ENCODE measurements at regions not wholly inside any gene's neighbourhood (a gene's known extent, or its start where the extent isn't known, plus 50 kb on each side); places are given as distances from the start of the nearest gene placed in this dataset.

GRCh38 chr16:80350061-80350460 is 190.7 kb upstream of the DYNLRB2 start:
- H3K36me3 ChIP-seq (ENCODE audit: control insufficient read depth in 1 of 2, insufficient read depth in 2 of 2, low read length in 2 of 2) = no peaks in the 10 kb centered on the region
- H3K4me3 ChIP-seq (ENCODE audit: low read depth in 1 of 2, low read length in 2 of 2) = no peak overlapping the region
- H3K9me3 ChIP-seq (ENCODE audit: control insufficient read depth in 1 of 2, low read length in 2 of 2) = no peaks in the 10 kb centered on the region
- H3K27ac ChIP-seq (ENCODE audit: low read length) = no peak overlapping the region
- H3K27me3 ChIP-seq (ENCODE audit: low read depth, low read length) = no peaks in the 10 kb centered on the region
- H3K4me1 ChIP-seq (ENCODE audit: control insufficient read depth in 1 of 2, insufficient read depth in 2 of 2, low read length in 2 of 2) = no peaks in the 10 kb centered on the region

- Histone ChIP-seq H3K27ac (ENCODE audit: low read length) (no peak overlapping the region), H3K4me3 (ENCODE audit: low read depth in 1 of 2, low read length in 2 of 2) (no peak overlapping the region), H3K4me1 (ENCODE audit: control insufficient read depth in 1 of 2, insufficient read depth in 2 of 2, low read length in 2 of 2) (no peaks in the 10 kb centered on the region), H3K36me3 (ENCODE audit: control insufficient read depth in 1 of 2, insufficient read depth in 2 of 2, low read length in 2 of 2) (no peaks in the 10 kb centered on the region), H3K27me3 (ENCODE audit: low read depth, low read length) (no peaks in the 10 kb centered on the region), H3K9me3 (ENCODE audit: control insufficient read depth in 1 of 2, low read length in 2 of 2) (no peaks in the 10 kb centered on the region)
Observed at GRCh38 chr16:80347900-80348299, 192.9 kb upstream of the DYNLRB2 start.

GRCh38 chr16:80347002-80347401 is 193.8 kb upstream of the DYNLRB2 start:
- Histone ChIP-seq H3K27ac (ENCODE audit: low read length) (no peak overlapping the region), H3K27me3 (ENCODE audit: low read depth, low read length) (no peaks in the 10 kb centered on the region), H3K4me3 (ENCODE audit: low read depth in 1 of 2, low read length in 2 of 2) (no peak overlapping the region)

GRCh38 chr16:80346111-80346632 is 194.6 kb upstream of the DYNLRB2 start:
- Histone ChIP-seq H3K9me3 (ENCODE audit: control insufficient read depth in 1 of 2, low read length in 2 of 2) (no peaks in the 10 kb centered on the region), H3K27me3 (ENCODE audit: low read depth, low read length) (no peaks in the 10 kb centered on the region), H3K4me1 (ENCODE audit: control insufficient read depth in 1 of 2, insufficient read depth in 2 of 2, low read length in 2 of 2) (no peaks in the 10 kb centered on the region), H3K4me3 (ENCODE audit: low read depth in 1 of 2, low read length in 2 of 2) (no peak overlapping the region), H3K36me3 (ENCODE audit: control insufficient read depth in 1 of 2, insufficient read depth in 2 of 2, low read length in 2 of 2) (no peaks in the 10 kb centered on the region), H3K27ac (ENCODE audit: low read length) (no peak overlapping the region)

More at GRCh38 chr16:80347002-80347401, 193.8 kb upstream of the DYNLRB2 start:
- Histone ChIP-seq H3K9me3 (ENCODE audit: control insufficient read depth in 1 of 2, low read length in 2 of 2) (no peaks in the 10 kb centered on the region), H3K4me1 (ENCODE audit: control insufficient read depth in 1 of 2, insufficient read depth in 2 of 2, low read length in 2 of 2) (no peaks in the 10 kb centered on the region), H3K36me3 (ENCODE audit: control insufficient read depth in 1 of 2, insufficient read depth in 2 of 2, low read length in 2 of 2) (no peaks in the 10 kb centered on the region)

GRCh38 chr16:80345701-80346100 is 195.1 kb upstream of the DYNLRB2 start:
- Histone ChIP-seq H3K4me3 (ENCODE audit: low read depth in 1 of 2, low read length in 2 of 2) (no peak overlapping the region), H3K27ac (ENCODE audit: low read length) (no peak overlapping the region), H3K27me3 (ENCODE audit: low read depth, low read length) (no peaks in the 10 kb centered on the region), H3K36me3 (ENCODE audit: control insufficient read depth in 1 of 2, insufficient read depth in 2 of 2, low read length in 2 of 2) (no peaks in the 10 kb centered on the region), H3K4me1 (ENCODE audit: control insufficient read depth in 1 of 2, insufficient read depth in 2 of 2, low read length in 2 of 2) (no peaks in the 10 kb centered on the region), H3K9me3 (ENCODE audit: control insufficient read depth in 1 of 2, low read length in 2 of 2) (no peaks in the 10 kb centered on the region)

GRCh38 chr16:80344570-80344969 is 196.2 kb upstream of the DYNLRB2 start:
- Histone ChIP-seq H3K4me3 (ENCODE audit: low read depth in 1 of 2, low read length in 2 of 2) (no peak overlapping the region), H3K36me3 (ENCODE audit: control insufficient read depth in 1 of 2, insufficient read depth in 2 of 2, low read length in 2 of 2) (no peaks in the 10 kb centered on the region), H3K27ac (ENCODE audit: low read length) (no peak overlapping the region), H3K4me1 (ENCODE audit: control insufficient read depth in 1 of 2, insufficient read depth in 2 of 2, low read length in 2 of 2) (no peaks in the 10 kb centered on the region), H3K27me3 (ENCODE audit: low read depth, low read length) (no peaks in the 10 kb centered on the region), H3K9me3 (ENCODE audit: control insufficient read depth in 1 of 2, low read length in 2 of 2) (no peaks in the 10 kb centered on the region)

GRCh38 chr16:80341263-80341662 is 199.5 kb upstream of the DYNLRB2 start:
- no peaks in the 10 kb centered on the region for H3K27me3 ChIP-seq (ENCODE audit: low read depth, low read length)
- H3K9me3 ChIP-seq (ENCODE audit: control insufficient read depth in 1 of 2, low read length in 2 of 2) = no peaks in the 10 kb centered on the region
- H3K4me1 ChIP-seq (ENCODE audit: control insufficient read depth in 1 of 2, insufficient read depth in 2 of 2, low read length in 2 of 2) = no peaks in the 10 kb centered on the region
- no peaks in the 10 kb centered on the region for H3K36me3 ChIP-seq (ENCODE audit: control insufficient read depth in 1 of 2, insufficient read depth in 2 of 2, low read length in 2 of 2)
- H3K27ac ChIP-seq (ENCODE audit: low read length) = no peak overlapping the region
- H3K4me3 ChIP-seq (ENCODE audit: low read depth in 1 of 2, low read length in 2 of 2) = no peak overlapping the region

- Histone ChIP-seq H3K9me3 (ENCODE audit: control insufficient read depth in 1 of 2, low read length in 2 of 2) (no peaks in the 10 kb centered on the region), H3K4me1 (ENCODE audit: control insufficient read depth in 1 of 2, insufficient read depth in 2 of 2, low read length in 2 of 2) (no peaks in the 10 kb centered on the region), H3K27ac (ENCODE audit: low read length) (no peak overlapping the region), H3K36me3 (ENCODE audit: control insufficient read depth in 1 of 2, insufficient read depth in 2 of 2, low read length in 2 of 2) (no peaks in the 10 kb centered on the region), H3K27me3 (ENCODE audit: low read depth, low read length) (no peaks in the 10 kb centered on the region), H3K4me3 (ENCODE audit: low read depth in 1 of 2, low read length in 2 of 2) (no peak overlapping the region)
Observed at GRCh38 chr16:80337786-80338185, 203.0 kb upstream of the DYNLRB2 start.

GRCh38 chr16:80330803-80331202 is 210.0 kb upstream of the DYNLRB2 start:
- no peak overlapping the region for H3K27ac ChIP-seq (ENCODE audit: low read length)

GRCh38 chr16:80330150-80330549 is 210.6 kb upstream of the DYNLRB2 start:
- Histone ChIP-seq H3K9me3 (ENCODE audit: control insufficient read depth in 1 of 2, low read length in 2 of 2) (no peaks in the 10 kb centered on the region), H3K27ac (ENCODE audit: low read length) (no peak overlapping the region), H3K4me3 (ENCODE audit: low read depth in 1 of 2, low read length in 2 of 2) (no peak overlapping the region), H3K36me3 (ENCODE audit: control insufficient read depth in 1 of 2, insufficient read depth in 2 of 2, low read length in 2 of 2) (no peaks in the 10 kb centered on the region), H3K27me3 (ENCODE audit: low read depth, low read length) (no peaks in the 10 kb centered on the region), H3K4me1 (ENCODE audit: control insufficient read depth in 1 of 2, insufficient read depth in 2 of 2, low read length in 2 of 2) (no peaks in the 10 kb centered on the region)

More at GRCh38 chr16:80330803-80331202, 210.0 kb upstream of the DYNLRB2 start:
- no peaks in the 10 kb centered on the region for H3K4me1 ChIP-seq (ENCODE audit: control insufficient read depth in 1 of 2, insufficient read depth in 2 of 2, low read length in 2 of 2)
- no peaks in the 10 kb centered on the region for H3K36me3 ChIP-seq (ENCODE audit: control insufficient read depth in 1 of 2, insufficient read depth in 2 of 2, low read length in 2 of 2)
- no peaks in the 10 kb centered on the region for H3K9me3 ChIP-seq (ENCODE audit: control insufficient read depth in 1 of 2, low read length in 2 of 2)
- no peaks in the 10 kb centered on the region for H3K27me3 ChIP-seq (ENCODE audit: low read depth, low read length)
- H3K4me3 ChIP-seq (ENCODE audit: low read depth in 1 of 2, low read length in 2 of 2) = no peak overlapping the region

- Histone ChIP-seq H3K27me3 (ENCODE audit: low read depth, low read length) (no peaks in the 10 kb centered on the region), H3K27ac (ENCODE audit: low read length) (no peak overlapping the region), H3K4me3 (ENCODE audit: low read depth in 1 of 2, low read length in 2 of 2) (no peak overlapping the region), H3K4me1 (ENCODE audit: control insufficient read depth in 1 of 2, insufficient read depth in 2 of 2, low read length in 2 of 2) (no peaks in the 10 kb centered on the region), H3K9me3 (ENCODE audit: control insufficient read depth in 1 of 2, low read length in 2 of 2) (no peaks in the 10 kb centered on the region), H3K36me3 (ENCODE audit: control insufficient read depth in 1 of 2, insufficient read depth in 2 of 2, low read length in 2 of 2) (no peaks in the 10 kb centered on the region)
Observed at GRCh38 chr16:80327740-80328139, 213.1 kb upstream of the DYNLRB2 start.

- H3K9me3 ChIP-seq (ENCODE audit: control insufficient read depth in 1 of 2, low read length in 2 of 2) = no peaks in the 10 kb centered on the region
- H3K27me3 ChIP-seq (ENCODE audit: low read depth, low read length) = no peaks in the 10 kb centered on the region
- no peaks in the 10 kb centered on the region for H3K36me3 ChIP-seq (ENCODE audit: control insufficient read depth in 1 of 2, insufficient read depth in 2 of 2, low read length in 2 of 2)
- no peak overlapping the region for H3K4me3 ChIP-seq (ENCODE audit: low read depth in 1 of 2, low read length in 2 of 2)
- H3K4me1 ChIP-seq (ENCODE audit: control insufficient read depth in 1 of 2, insufficient read depth in 2 of 2, low read length in 2 of 2) = no peaks in the 10 kb centered on the region
- no peak overlapping the region for H3K27ac ChIP-seq (ENCODE audit: low read length)
Observed at GRCh38 chr16:80324371-80324770, 216.4 kb upstream of the DYNLRB2 start.

Measured in muscle layer of duodenum (tissue), 2 donors.